NT2/D1 (cell line): ENCODE measurements at regions not wholly inside any gene's neighbourhood (a gene's known extent, or its start where the extent isn't known, plus 50 kb on each side); places are given as distances from the start of the nearest gene placed in this dataset.

Experiments
- DNase-seq: peaks from one replicate; pipeline ENCODE4 v3.0.0-alpha.2; 2011; ENCODE audit warnings: low read depth, low spot score
- H3K27me3 ChIP-seq: 2 replicates; pipeline ENCODE4 v1.6.0; 2011; ENCODE audit warnings: mild to moderate bottlenecking; ENCODE audit not compliant: insufficient read length, insufficient read depth
- H3K36me3 ChIP-seq: 2 replicates; pipeline ENCODE4 v1.6.1; 2011; ENCODE audit warnings: mild to moderate bottlenecking, low read length, mixed read lengths; ENCODE audit not compliant: insufficient read depth, insufficient read length
- H3K4me1 ChIP-seq: 2 replicates; pipeline ENCODE4 v1.5.1; 2011; ENCODE audit not compliant: insufficient read depth, insufficient read length
- H3K4me3 ChIP-seq: 2 replicates; pipeline ENCODE4 v1.5.1; 2011; ENCODE audit warnings: low read depth; ENCODE audit not compliant: insufficient read length
- H3K9ac ChIP-seq: 2 replicates; pipeline ENCODE4 v1.6.0; 2011; ENCODE audit warnings: low read depth; ENCODE audit not compliant: insufficient read length
- H3K9me3 ChIP-seq: 2 replicates; pipeline ENCODE4 v1.5.1; 2011; ENCODE audit warnings: mild to moderate bottlenecking, low read length; ENCODE audit not compliant: insufficient read depth
- SUZ12 ChIP-seq: IDR thresholded peaks from 2 replicates; pipeline ENCODE4 v1.6.1; 2011; ENCODE audit not compliant: insufficient read length, insufficient read depth; ENCODE audit errors: extremely low read depth
- YY1 ChIP-seq: IDR thresholded peaks from 2 replicates; pipeline ENCODE4 v1.6.1; 2011; ENCODE audit not compliant: insufficient read length, insufficient read depth
- ZNF274 ChIP-seq: IDR thresholded peaks from 2 replicates; pipeline ENCODE4 v1.6.1; 2011; ENCODE audit warnings: mild to moderate bottlenecking, low read depth, low read length

- Histone ChIP-seq H3K4me3 (no peak overlapping the region), H3K9me3 (no peaks in the 10 kb centered on the region), H3K9ac (no peak overlapping the region), H3K27me3 (no peaks in the 10 kb centered on the region), H3K4me1 (no peaks in the 10 kb centered on the region), H3K36me3 (no peaks in the 10 kb centered on the region)
- no peak for TF ChIP-seq YY1
- no peak for TF ChIP-seq ZNF274
- no peak for TF ChIP-seq SUZ12
- no peak for DNase-seq
Measured at GRCh38 chrX:34999702-35000101, 57.1 kb downstream of the FAM47B start.

DNA sequence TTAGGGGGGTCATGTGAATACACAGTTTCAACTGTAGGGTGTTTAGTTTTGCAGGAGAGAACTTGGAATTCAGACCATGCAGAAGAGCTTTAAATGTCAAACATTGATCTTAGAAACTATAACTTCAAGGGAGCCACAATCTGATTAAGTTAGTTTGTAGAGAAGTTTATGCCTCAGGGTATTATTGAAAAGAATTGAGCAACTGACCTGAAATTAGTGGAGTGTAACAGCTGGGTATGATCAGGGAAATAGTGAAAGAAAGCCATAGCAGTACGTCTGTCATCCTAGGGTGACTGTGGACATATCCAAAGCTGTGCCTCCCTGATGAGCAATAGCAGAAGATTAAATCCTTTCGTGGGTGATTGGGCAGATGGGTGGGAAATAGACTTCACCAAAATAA lies 63.8 kb downstream of the FAM47B start:
- H3K27me3 ChIP-seq: no peaks in the 10 kb centered on the region
- DNase-seq: no peak
- H3K9me3 ChIP-seq: no peaks in the 10 kb centered on the region
- TF ChIP-seq ZNF274: no peak
- TF ChIP-seq SUZ12: no peak
- no peak for TF ChIP-seq YY1
- no peak overlapping the region for H3K9ac ChIP-seq
- H3K36me3 ChIP-seq: no peaks in the 10 kb centered on the region
- H3K4me3 ChIP-seq: no peak overlapping the region
- H3K4me1 ChIP-seq: no peaks in the 10 kb centered on the region

DNA sequence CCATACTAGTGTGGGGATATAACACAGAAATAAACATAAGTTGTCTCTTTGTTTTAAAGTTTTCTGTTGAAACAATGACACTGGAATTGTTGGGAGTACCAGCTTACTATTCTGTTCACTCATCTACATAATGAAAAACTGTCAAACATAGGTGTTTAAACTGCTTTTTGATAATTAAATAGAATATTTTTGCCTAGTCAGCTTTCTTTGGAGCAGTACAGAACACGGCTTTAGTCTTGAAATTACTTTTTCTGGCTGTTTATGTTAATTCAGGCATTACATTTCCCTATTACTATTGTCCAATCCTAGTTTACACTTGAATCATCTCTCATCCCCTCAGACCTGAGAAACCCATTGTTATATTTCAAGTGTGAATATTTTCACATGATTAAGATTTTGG lies 73.0 kb downstream of the FAM47B start:
- no peak for DNase-seq
- TF ChIP-seq ZNF274 (no peak), YY1 (no peak), SUZ12 (no peak)
- Histone ChIP-seq H3K9me3 (peaks cover 21% of the 10 kb centered on the region), H3K9ac (no peak overlapping the region), H3K36me3 (no peaks in the 10 kb centered on the region), H3K4me3 (no peak overlapping the region), H3K4me1 (no peaks in the 10 kb centered on the region), H3K27me3 (no peaks in the 10 kb centered on the region)

DNA sequence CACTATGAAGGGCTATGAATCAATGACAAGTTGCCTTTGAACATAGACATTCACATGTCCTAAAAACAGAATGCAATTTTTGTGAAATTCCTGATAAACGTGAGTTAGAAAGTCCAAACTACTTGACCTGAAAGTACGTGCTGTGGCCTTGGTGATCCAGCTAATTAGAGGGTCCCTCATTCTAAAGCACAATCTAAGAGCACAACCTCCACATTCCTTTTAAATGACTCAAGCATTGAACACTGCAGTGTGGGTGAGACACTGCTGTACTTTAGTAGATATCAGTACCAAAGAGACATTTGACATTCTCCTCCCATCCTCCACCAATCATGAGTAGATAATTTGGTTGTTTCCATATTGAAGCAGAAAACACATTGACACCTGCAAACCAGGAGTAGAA lies 73.5 kb downstream of the FAM47B start:
- Histone ChIP-seq H3K9ac (no peak overlapping the region), H3K36me3 (no peaks in the 10 kb centered on the region), H3K4me1 (no peaks in the 10 kb centered on the region), H3K27me3 (no peaks in the 10 kb centered on the region), H3K4me3 (no peak overlapping the region), H3K9me3 (peaks cover 21% of the 10 kb centered on the region)
- TF ChIP-seq ZNF274 (no peak), YY1 (no peak), SUZ12 (no peak)
- no peak for DNase-seq

GRCh38 chrX:35017284-35017683 lies 74.7 kb downstream of the FAM47B start:
- DNase-seq: no peak
- H3K27me3 ChIP-seq: no peaks in the 10 kb centered on the region
- H3K4me3 ChIP-seq: no peak overlapping the region
- no peak overlapping the region for H3K9ac ChIP-seq
- peaks cover 21% of the 10 kb centered on the region for H3K9me3 ChIP-seq
- no peaks in the 10 kb centered on the region for H3K36me3 ChIP-seq
- no peak for TF ChIP-seq SUZ12
- TF ChIP-seq ZNF274: no peak
- TF ChIP-seq YY1: no peak
- H3K4me1 ChIP-seq: no peaks in the 10 kb centered on the region

GRCh38 chrX:35023683-35024082 lies 81.1 kb downstream of the FAM47B start:
- H3K9me3 ChIP-seq: no peaks in the 10 kb centered on the region
- DNase-seq: no peak
- no peak overlapping the region for H3K9ac ChIP-seq
- no peak overlapping the region for H3K4me3 ChIP-seq
- H3K36me3 ChIP-seq: no peaks in the 10 kb centered on the region
- no peaks in the 10 kb centered on the region for H3K4me1 ChIP-seq
- TF ChIP-seq SUZ12: no peak
- no peak for TF ChIP-seq ZNF274
- TF ChIP-seq YY1: no peak
- no peaks in the 10 kb centered on the region for H3K27me3 ChIP-seq

DNA sequence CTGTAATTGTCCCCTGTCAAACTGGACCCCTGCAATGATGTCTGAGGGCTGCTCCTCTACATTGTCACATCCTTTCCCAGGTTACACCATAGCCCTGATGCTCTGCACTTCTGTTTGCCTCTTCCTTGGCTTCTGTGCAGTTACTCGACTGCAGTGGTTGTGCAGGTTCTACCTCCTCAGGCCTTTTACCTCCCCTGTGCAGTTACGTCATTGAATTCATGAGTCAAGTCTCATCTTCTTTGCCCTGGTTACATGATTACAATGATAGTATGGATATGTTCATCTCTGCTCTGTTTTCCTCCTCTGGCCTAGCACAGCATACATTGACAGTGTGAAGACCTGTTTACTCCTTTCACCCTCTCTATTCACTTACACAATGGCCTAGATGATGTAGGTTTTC lies 83.2 kb downstream of the FAM47B start:
- TF ChIP-seq ZNF274: no peak
- no peak for TF ChIP-seq SUZ12
- H3K4me3 ChIP-seq: no peak overlapping the region
- H3K9me3 ChIP-seq: no peaks in the 10 kb centered on the region
- no peak for DNase-seq
- no peaks in the 10 kb centered on the region for H3K4me1 ChIP-seq
- no peaks in the 10 kb centered on the region for H3K27me3 ChIP-seq
- no peaks in the 10 kb centered on the region for H3K36me3 ChIP-seq
- no peak overlapping the region for H3K9ac ChIP-seq

DNA sequence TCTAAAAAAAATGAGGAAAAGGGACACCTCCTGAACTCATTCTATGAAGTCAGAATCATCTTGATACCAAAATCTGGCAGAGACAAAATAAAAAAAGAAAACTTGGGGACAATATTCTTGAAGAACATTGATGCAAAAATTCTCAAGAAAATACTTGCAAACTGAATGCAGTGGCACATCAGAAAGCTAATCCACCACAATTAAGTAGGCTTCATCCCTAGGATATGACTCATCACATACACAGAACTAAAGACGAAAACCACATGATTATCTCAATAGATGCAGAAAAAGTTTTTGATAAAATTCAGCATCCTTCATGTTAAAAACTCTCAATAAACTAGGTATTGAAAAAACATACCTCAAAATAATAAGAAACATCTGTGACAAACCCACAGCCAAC lies 98.3 kb downstream of the FAM47B start:
- DNase-seq: no peak

More for the DNA sequence above, 98.3 kb downstream of the FAM47B start:
- Histone ChIP-seq H3K36me3 (no peaks in the 10 kb centered on the region), H3K4me1 (no peaks in the 10 kb centered on the region), H3K9me3 (no peaks in the 10 kb centered on the region), H3K9ac (no peak overlapping the region), H3K4me3 (no peak overlapping the region), H3K27me3 (no peaks in the 10 kb centered on the region)
- TF ChIP-seq ZNF274 (no peak), YY1 (no peak), SUZ12 (no peak)
